ENCODE measurements at regions not wholly inside any gene's neighbourhood (a gene's known extent, or its start where the extent isn't known, plus 50 kb on each side); places are given as distances from the start of the nearest gene placed in this dataset.
A peak's percentile ranks its signal among the peaks of the same experiment; 100 is the strongest.

GRCh38 chr3:15861163-15861562 is 63.4 kb upstream of the ANKRD28 start:
- Histone ChIP-seq H3K9me3 (no peaks in the 10 kb centered on the region), H3K27me3 (no peaks in the 10 kb centered on the region), H3K4me1 (peaks cover 22% of the 10 kb centered on the region), H3K36me3 (replicated peaks in 1 of 2; ENCODE audit: insufficient read depth in 1 of 2, low read depth in 2 of 2) (no peaks in the 10 kb centered on the region), H3K4me3 (no peak overlapping the region), H3K27ac (peak overlapping the region in 3 of 4 donors; percentile 93 to 97 (median 96))
- TF ChIP-seq CTCF (IDR thresholded peaks at IDR 0.05) (no peak), POLR2A (IDR thresholded peaks at IDR 0.05) (no peak)
- 12 to 19% methylated on average over 4 of the region's 4 CpGs for WGBS, 2 donors
- DNase-seq (no peak), ATAC-seq (no peak)
- intact Hi-C loops (cut with DNase I) = no loop called here

- no peak for ATAC-seq
- Histone ChIP-seq H3K36me3 (replicated peaks in 1 of 2; ENCODE audit: insufficient read depth in 1 of 2, low read depth in 2 of 2) (no peaks in the 10 kb centered on the region), H3K27ac (no peak overlapping the region), H3K27me3 (no peaks in the 10 kb centered on the region), H3K9me3 (no peaks in the 10 kb centered on the region), H3K4me1 (no peaks in the 10 kb centered on the region), H3K4me3 (no peak overlapping the region)
- intact Hi-C loops (cut with DNase I) = no loop called here
- 71 to 83% methylated on average over 1 of the region's 1 CpG for WGBS, 2 donors
- DNase-seq = no peak
- no peak for TF ChIP-seq CTCF (IDR thresholded peaks at IDR 0.05)
- no peak for TF ChIP-seq POLR2A (IDR thresholded peaks at IDR 0.05)
Measured at GRCh38 chr3:15872807-15873206, 75.0 kb upstream of the ANKRD28 start.

GRCh38 chr3:15873415-15873814 is 75.6 kb upstream of the ANKRD28 start:
- 41 to 42% methylated on average over 4 of the region's 4 CpGs for WGBS, 2 donors

GRCh38 chr3:15875016-15875689 is 77.4 kb upstream of the ANKRD28 start:
- 75 to 96% methylated on average over 1 of the region's 1 CpG for WGBS, 2 donors
- DNase-seq (no peak), ATAC-seq (no peak)
- Histone ChIP-seq H3K4me1 (no peaks in the 10 kb centered on the region), H3K9me3 (no peaks in the 10 kb centered on the region), H3K36me3 (replicated peaks in 1 of 2; ENCODE audit: insufficient read depth in 1 of 2, low read depth in 2 of 2) (no peaks in the 10 kb centered on the region), H3K27ac (no peak overlapping the region), H3K27me3 (no peaks in the 10 kb centered on the region), H3K4me3 (no peak overlapping the region)
- TF ChIP-seq POLR2A (IDR thresholded peaks at IDR 0.05) (no peak), CTCF (IDR thresholded peaks at IDR 0.05) (no peak)
- intact Hi-C loops (cut with DNase I) = no loop called here

More at GRCh38 chr3:15873415-15873814, 75.6 kb upstream of the ANKRD28 start:
- no peak for TF ChIP-seq CTCF (IDR thresholded peaks at IDR 0.05)
- Histone ChIP-seq H3K4me1 (no peaks in the 10 kb centered on the region), H3K4me3 (no peak overlapping the region), H3K27me3 (no peaks in the 10 kb centered on the region), H3K27ac (no peak overlapping the region), H3K9me3 (no peaks in the 10 kb centered on the region), H3K36me3 (replicated peaks in 1 of 2; ENCODE audit: insufficient read depth in 1 of 2, low read depth in 2 of 2) (no peaks in the 10 kb centered on the region)
- intact Hi-C loops (cut with DNase I) = no loop called here
- ATAC-seq (no peak), DNase-seq (no peak)

GRCh38 chr3:15876669-15877068 is 78.9 kb upstream of the ANKRD28 start:
- Histone ChIP-seq H3K27ac (no peak overlapping the region), H3K9me3 (no peaks in the 10 kb centered on the region), H3K27me3 (no peaks in the 10 kb centered on the region), H3K4me1 (no peaks in the 10 kb centered on the region), H3K36me3 (replicated peaks in 1 of 2; ENCODE audit: insufficient read depth in 1 of 2, low read depth in 2 of 2) (no peaks in the 10 kb centered on the region), H3K4me3 (no peak overlapping the region)
- TF ChIP-seq CTCF (IDR thresholded peaks at IDR 0.05) = no peak
- TF ChIP-seq POLR2A (IDR thresholded peaks at IDR 0.05) = no peak
- intact Hi-C loops (cut with DNase I) = no loop called here
- 62 to 84% methylated on average over 1 of the region's 1 CpG for WGBS, 2 donors
- DNase-seq (no peak), ATAC-seq (no peak)

Data from body of pancreas (tissue), 4 donors.